ENCODE measurements at regions not wholly inside any gene's neighbourhood (a gene's known extent, or its start where the extent isn't known, plus 50 kb on each side); places are given as distances from the start of the nearest gene placed in this dataset.
A peak's percentile ranks its signal among the peaks of the same experiment; 100 is the strongest.

- H3K4me1 ChIP-seq (ENCODE audit: control insufficient read depth, extremely low read depth, insufficient read depth, low read length) = peaks cover 10% of the 10 kb centered on the region
- peak overlapping the region; percentile 37 for H3K4me2 ChIP-seq (ENCODE audit: insufficient read depth, low read length)
- intact Hi-C loops (cut with micrococcal nuclease) (no loop called here), dilution Hi-C loops (cut with MboI; ENCODE audit: extremely low pct_ligation_motif_present, low sequenced_read_pairs) (no loop called here)
- no peaks in the 10 kb centered on the region for H3K9me1 ChIP-seq (replicated peaks; ENCODE audit: control insufficient read depth, extremely low read depth, insufficient read depth, low read length)
- FAIRE-seq = no peak
- H3K36me3 ChIP-seq (ENCODE audit: control insufficient read depth in 2 of 2, extremely low read depth in 1 of 2, insufficient read depth in 2 of 2, low read length in 2 of 2) = no peaks in the 10 kb centered on the region
- no peaks in the 10 kb centered on the region for H3K9me3 ChIP-seq (replicated peaks; ENCODE audit: control insufficient read depth, insufficient read depth, low read length)
- H4K20me1 ChIP-seq (replicated peaks; ENCODE audit: control insufficient read depth, extremely low read depth, insufficient read depth, low read length) = no peaks in the 10 kb centered on the region
- peak overlapping the region in 1 of 3 experiments; percentile 2 for H3K4me3 ChIP-seq (replicated peaks in 1 of 3; ENCODE audit: insufficient read depth in 1 of 3, low read depth in 1 of 3, low read length in 3 of 3)
- H3K79me2 ChIP-seq (ENCODE audit: control insufficient read depth, insufficient read depth, low read length) = no peaks in the 10 kb centered on the region
- no peak for DNase-seq (ENCODE audit: low read depth, low spot score)
- H3K27me3 ChIP-seq (ENCODE audit: control insufficient read depth in 2 of 2, insufficient read depth in 2 of 2, low read length in 2 of 2) = peaks cover 20 to 23% of the 10 kb centered on the region in 2 experiments
- CTCF ChIA-PET = interaction anchor here (1.2 to 4.3 kb wide), 2 partner anchors 17 to 22 kb away, joined by 3 to 28 read pairs; no protein-coding TSS in a partner anchor
- peak overlapping the region; percentile 61 for H2AFZ ChIP-seq (ENCODE audit: low read depth, low read length)
- TF ChIP-seq MAX (IDR thresholded peaks at IDR 0.05; ENCODE audit: insufficient read depth, insufficient read length) (no peak), EZH2 (IDR thresholded peaks at IDR 0.05; ENCODE audit: borderline replicate concordance, low read depth, low read length, severe bottlenecking) (peak; percentile 72)
- H3K9ac ChIP-seq (replicated peaks; ENCODE audit: extremely low read depth, insufficient read depth, low read length) = no peak overlapping the region
- no peak overlapping the region for H3K27ac ChIP-seq (ENCODE audit: insufficient read depth, low read depth, low read length)
- no TSS peak for BruUV-seq (replicated peaks)
- POLR2A ChIA-PET = interaction anchor here (0.6 kb wide), 1 partner anchor 349 kb away, joined by 3 read pairs; no protein-coding TSS in a partner anchor
Measured at GRCh38 chr21:31558189-31558961, 101.1 kb upstream of the SOD1 start.

GRCh38 chr21:31557421-31558188 is 101.9 kb upstream of the SOD1 start:
- H3K9me3 ChIP-seq (replicated peaks; ENCODE audit: control insufficient read depth, insufficient read depth, low read length) = no peaks in the 10 kb centered on the region
- peaks cover 20 to 23% of the 10 kb centered on the region in 2 experiments for H3K27me3 ChIP-seq (ENCODE audit: control insufficient read depth in 2 of 2, insufficient read depth in 2 of 2, low read length in 2 of 2)
- FAIRE-seq = no peak
- no peak overlapping the region for H3K4me3 ChIP-seq (replicated peaks in 1 of 3; ENCODE audit: insufficient read depth in 1 of 3, low read depth in 1 of 3, low read length in 3 of 3)
- CTCF ChIA-PET = interaction anchor here (4.3 kb wide), 1 partner anchor 23 kb away, joined by 28 read pairs; no protein-coding TSS in a partner anchor
- no peaks in the 10 kb centered on the region for H4K20me1 ChIP-seq (replicated peaks; ENCODE audit: control insufficient read depth, extremely low read depth, insufficient read depth, low read length)
- no peak overlapping the region for H3K27ac ChIP-seq (ENCODE audit: insufficient read depth, low read depth, low read length)
- H3K9ac ChIP-seq (replicated peaks; ENCODE audit: extremely low read depth, insufficient read depth, low read length) = no peak overlapping the region
- intact Hi-C loops (cut with micrococcal nuclease) = no loop called here
- H3K4me1 ChIP-seq (ENCODE audit: control insufficient read depth, extremely low read depth, insufficient read depth, low read length) = peaks cover 10% of the 10 kb centered on the region
- no peak for DNase-seq (ENCODE audit: low read depth, low spot score)
- no peaks in the 10 kb centered on the region for H3K36me3 ChIP-seq (ENCODE audit: control insufficient read depth in 2 of 2, extremely low read depth in 1 of 2, insufficient read depth in 2 of 2, low read length in 2 of 2)
- dilution Hi-C loops (cut with MboI; ENCODE audit: extremely low pct_ligation_motif_present, low sequenced_read_pairs) = no loop called here
- no peak overlapping the region for H3K4me2 ChIP-seq (ENCODE audit: insufficient read depth, low read length)
- TF ChIP-seq EZH2 (IDR thresholded peaks at IDR 0.05; ENCODE audit: borderline replicate concordance, low read depth, low read length, severe bottlenecking) (peak; percentile 85), POLR2AphosphoS5 (IDR thresholded peaks at IDR 0.05; ENCODE audit: insufficient read depth, low read depth, low read length) (no peak), FOS (IDR thresholded peaks at IDR 0.05; ENCODE audit: borderline replicate concordance, insufficient read depth, low read length) (no peak), POLR2A (IDR thresholded peaks at IDR 0.05; ENCODE audit: low read depth, low read length) (no peak), JUN (IDR thresholded peaks at IDR 0.05; ENCODE audit: borderline replicate concordance, insufficient read depth, insufficient read length, low read depth) (no peak), MAX (IDR thresholded peaks at IDR 0.05; ENCODE audit: insufficient read depth, insufficient read length) (no peak), CTCF (IDR thresholded peaks at IDR 0.05; ENCODE audit: extremely low read depth in 1 of 2, insufficient read depth in 1 of 2, low read depth in 1 of 2, low read length in 2 of 2) (no peak), GATA2 (IDR thresholded peaks at IDR 0.05; ENCODE audit: insufficient read depth, insufficient read length, low read depth, low read length) (no peak)
- no peaks in the 10 kb centered on the region for H3K9me1 ChIP-seq (replicated peaks; ENCODE audit: control insufficient read depth, extremely low read depth, insufficient read depth, low read length)
- POLR2A ChIA-PET = no interaction called here
- H3K79me2 ChIP-seq (ENCODE audit: control insufficient read depth, insufficient read depth, low read length) = no peaks in the 10 kb centered on the region
- H2AFZ ChIP-seq (ENCODE audit: low read depth, low read length) = no peak overlapping the region
- BruUV-seq (replicated peaks) = no TSS peak
